ENCODE measurements at regions not wholly inside any gene's neighbourhood (a gene's known extent, or its start where the extent isn't known, plus 50 kb on each side); places are given as distances from the start of the nearest gene placed in this dataset.

DNA sequence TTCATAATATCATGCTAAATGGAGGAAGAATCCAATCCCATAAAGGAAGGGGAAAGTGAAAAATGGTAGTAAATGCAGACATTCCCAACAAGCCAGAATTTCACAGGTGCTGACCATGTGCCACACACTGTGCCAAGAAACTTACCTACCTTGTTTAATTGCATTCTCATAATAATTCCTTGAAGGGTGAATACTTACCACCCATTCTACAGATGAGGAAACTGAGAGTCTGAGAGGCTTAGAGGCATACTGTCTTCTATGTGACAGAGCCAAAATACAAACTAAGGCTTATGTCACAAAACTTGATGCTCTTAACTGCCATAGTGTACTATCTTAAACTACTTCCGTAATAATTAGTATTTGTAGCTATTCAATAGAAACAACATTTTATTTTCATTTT lies 454.7 kb downstream of the UTRN start:
- Histone ChIP-seq H3K9me3 (ENCODE audit: control insufficient read depth, insufficient read depth, low read length) (no peaks in the 10 kb centered on the region), H3K9ac (ENCODE audit: low read depth, low read length) (no peak overlapping the region), H3K4me3 (ENCODE audit: low read depth, low read length) (no peak overlapping the region), H3K4me1 (ENCODE audit: control insufficient read depth, insufficient read depth, low read length) (peaks cover 5% of the 10 kb centered on the region), H3K27me3 (ENCODE audit: control insufficient read depth, insufficient read depth, low read length) (no peaks in the 10 kb centered on the region), H3K36me3 (ENCODE audit: control insufficient read depth, insufficient read depth, low read length) (no peaks in the 10 kb centered on the region)

DNA sequence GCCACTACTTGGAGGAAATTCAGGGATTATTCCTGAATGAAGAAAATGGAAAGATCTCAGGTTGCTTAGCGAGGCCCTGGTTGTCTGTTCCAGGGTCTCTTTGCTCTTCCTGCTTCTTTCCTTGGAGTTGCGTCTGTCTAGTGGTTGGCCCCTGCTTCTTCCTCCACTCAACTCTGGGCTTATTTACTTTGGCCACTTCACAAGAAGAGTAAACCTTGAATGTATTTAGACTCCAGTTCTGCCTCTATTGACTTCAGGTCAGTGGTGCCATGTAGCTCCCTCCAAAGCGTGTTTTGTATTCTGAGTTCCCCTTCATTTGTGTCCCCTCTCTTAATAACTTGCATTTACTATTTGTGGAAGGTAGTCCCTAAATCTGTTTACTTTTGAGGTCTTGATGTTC lies 456.5 kb downstream of the UTRN start:
- no peaks in the 10 kb centered on the region for H3K36me3 ChIP-seq (ENCODE audit: control insufficient read depth, insufficient read depth, low read length)
- H3K9ac ChIP-seq (ENCODE audit: low read depth, low read length), result no peak overlapping the region
- H3K4me1 ChIP-seq (ENCODE audit: control insufficient read depth, insufficient read depth, low read length), result peaks cover 9% of the 10 kb centered on the region
- no peaks in the 10 kb centered on the region for H3K27me3 ChIP-seq (ENCODE audit: control insufficient read depth, insufficient read depth, low read length)
- no peak overlapping the region for H3K4me3 ChIP-seq (ENCODE audit: low read depth, low read length)
- H3K9me3 ChIP-seq (ENCODE audit: control insufficient read depth, insufficient read depth, low read length), result no peaks in the 10 kb centered on the region

DNA sequence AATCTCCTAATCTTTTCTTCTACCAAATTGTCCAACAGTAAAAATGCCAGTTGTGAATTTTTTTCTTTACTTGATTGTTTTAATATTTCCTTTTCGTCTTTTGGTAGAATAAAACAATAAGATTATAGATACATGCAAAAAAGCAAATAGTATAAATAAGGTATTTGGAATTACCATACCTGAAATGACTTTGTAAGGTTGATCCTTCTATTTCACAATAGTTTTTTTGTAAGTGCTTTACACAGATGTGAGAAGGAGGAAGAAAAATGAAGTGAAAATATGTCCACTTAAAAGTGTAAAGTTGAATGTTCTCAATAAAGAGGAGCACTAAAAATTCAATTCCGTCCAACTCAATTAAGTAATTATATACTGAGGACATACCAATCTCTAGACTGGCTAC lies 457.6 kb downstream of the UTRN start:
- H3K36me3 ChIP-seq (ENCODE audit: control insufficient read depth, insufficient read depth, low read length), result no peaks in the 10 kb centered on the region
- no peaks in the 10 kb centered on the region for H3K9me3 ChIP-seq (ENCODE audit: control insufficient read depth, insufficient read depth, low read length)
- H3K4me3 ChIP-seq (ENCODE audit: low read depth, low read length), result no peak overlapping the region
- H3K4me1 ChIP-seq (ENCODE audit: control insufficient read depth, insufficient read depth, low read length), result peaks cover 9% of the 10 kb centered on the region
- no peak overlapping the region for H3K9ac ChIP-seq (ENCODE audit: low read depth, low read length)
- H3K27me3 ChIP-seq (ENCODE audit: control insufficient read depth, insufficient read depth, low read length), result no peaks in the 10 kb centered on the region

DNA sequence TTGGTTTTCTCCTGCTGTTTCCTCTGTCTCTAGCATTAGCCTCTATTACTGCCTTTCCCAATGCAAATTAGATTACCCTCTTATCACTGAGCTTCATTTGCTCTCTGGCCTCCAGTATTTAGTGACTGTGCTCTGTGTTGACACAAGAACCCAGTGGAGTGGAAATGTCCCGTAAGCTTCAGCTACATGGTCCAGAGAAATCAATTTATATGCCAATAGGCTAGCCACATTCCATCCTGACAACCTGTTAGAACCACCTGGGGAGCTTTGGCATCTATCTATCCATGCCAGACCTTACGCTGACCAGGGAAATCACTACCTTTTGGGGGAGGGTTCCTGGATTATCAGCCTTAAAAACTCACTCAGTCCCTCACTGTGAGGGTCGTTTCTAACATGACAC lies 459.6 kb downstream of the UTRN start:
- H3K36me3 ChIP-seq (ENCODE audit: control insufficient read depth, insufficient read depth, low read length), result no peaks in the 10 kb centered on the region
- peaks cover 9% of the 10 kb centered on the region for H3K4me1 ChIP-seq (ENCODE audit: control insufficient read depth, insufficient read depth, low read length)
- no peak overlapping the region for H3K9ac ChIP-seq (ENCODE audit: low read depth, low read length)
- H3K9me3 ChIP-seq (ENCODE audit: control insufficient read depth, insufficient read depth, low read length), result no peaks in the 10 kb centered on the region
- H3K4me3 ChIP-seq (ENCODE audit: low read depth, low read length), result no peak overlapping the region
- no peaks in the 10 kb centered on the region for H3K27me3 ChIP-seq (ENCODE audit: control insufficient read depth, insufficient read depth, low read length)

DNA sequence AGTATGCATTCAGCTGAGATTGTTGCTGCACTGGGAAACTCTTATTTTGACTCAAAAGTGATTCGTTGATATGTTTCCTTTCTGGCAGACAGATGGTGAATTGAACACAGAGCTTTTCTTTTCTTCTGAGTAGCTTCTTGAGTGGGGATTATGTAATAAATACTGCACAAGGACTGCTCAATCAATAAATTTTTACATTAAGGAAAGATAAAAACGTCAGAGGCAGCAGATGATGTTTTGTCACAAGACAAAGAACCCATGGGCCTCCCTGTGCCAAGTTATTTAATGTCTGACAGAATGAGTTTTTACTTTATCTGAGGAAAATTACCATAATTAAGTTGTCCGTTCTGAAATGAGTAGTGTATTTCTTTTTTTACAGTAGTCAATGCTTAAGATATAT lies 460.3 kb downstream of the UTRN start:
- Histone ChIP-seq H3K9me3 (ENCODE audit: control insufficient read depth, insufficient read depth, low read length) (no peaks in the 10 kb centered on the region), H3K4me1 (ENCODE audit: control insufficient read depth, insufficient read depth, low read length) (peaks cover 9% of the 10 kb centered on the region), H3K36me3 (ENCODE audit: control insufficient read depth, insufficient read depth, low read length) (no peaks in the 10 kb centered on the region), H3K9ac (ENCODE audit: low read depth, low read length) (no peak overlapping the region), H3K27me3 (ENCODE audit: control insufficient read depth, insufficient read depth, low read length) (no peaks in the 10 kb centered on the region), H3K4me3 (ENCODE audit: low read depth, low read length) (no peak overlapping the region)

DNA sequence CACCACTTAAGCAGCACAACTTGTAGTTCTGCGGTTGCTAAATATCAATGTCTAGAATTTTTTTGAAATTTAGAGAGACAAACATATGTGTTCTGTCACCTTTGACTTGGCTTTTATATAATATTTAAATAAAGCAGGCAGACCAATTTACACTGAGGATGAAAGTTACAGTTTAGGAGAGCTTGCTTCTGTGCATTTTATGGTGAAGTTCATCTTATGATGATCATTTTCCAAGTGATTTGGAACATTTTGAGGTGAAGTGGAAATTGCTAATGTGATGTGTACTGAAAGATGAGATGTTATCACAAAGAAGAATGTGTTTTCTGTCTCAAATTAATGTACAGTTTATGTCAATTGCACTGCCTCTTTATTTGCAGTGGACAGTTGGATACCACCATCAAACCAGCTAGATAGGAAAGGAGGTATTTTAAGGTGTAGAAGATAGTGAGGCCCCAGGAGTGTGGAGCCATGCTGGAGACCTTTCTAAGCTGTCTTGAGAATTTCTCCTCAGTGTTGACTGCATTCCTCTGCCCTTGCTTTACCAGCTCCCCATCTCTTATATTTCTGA lies 461.9 kb downstream of the UTRN start:
- Histone ChIP-seq H3K4me1 (ENCODE audit: control insufficient read depth, insufficient read depth, low read length) (peaks cover 9% of the 10 kb centered on the region), H3K36me3 (ENCODE audit: control insufficient read depth, insufficient read depth, low read length) (no peaks in the 10 kb centered on the region), H3K27me3 (ENCODE audit: control insufficient read depth, insufficient read depth, low read length) (no peaks in the 10 kb centered on the region), H3K9ac (ENCODE audit: low read depth, low read length) (no peak overlapping the region), H3K9me3 (ENCODE audit: control insufficient read depth, insufficient read depth, low read length) (no peaks in the 10 kb centered on the region), H3K4me3 (ENCODE audit: low read depth, low read length) (no peak overlapping the region)

DNA sequence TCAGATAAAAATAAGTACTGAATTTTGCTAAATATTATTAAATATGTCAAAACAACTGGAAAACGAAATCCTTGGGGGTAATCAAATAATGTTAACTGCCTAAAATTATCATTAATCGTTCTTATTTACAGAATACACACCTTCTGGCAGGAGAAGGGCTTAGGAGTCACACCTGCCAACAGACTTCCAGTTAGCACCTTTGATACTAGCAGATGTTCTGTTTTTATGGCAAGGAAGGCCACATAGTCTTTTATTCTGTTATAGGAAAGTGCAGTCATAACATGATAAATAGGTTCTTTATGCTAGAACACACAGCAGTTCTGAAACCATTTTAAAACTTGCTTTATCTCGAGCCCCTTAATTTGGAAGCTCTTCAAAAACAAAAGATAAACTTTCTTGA lies 464.1 kb downstream of the UTRN start:
- no peaks in the 10 kb centered on the region for H3K36me3 ChIP-seq (ENCODE audit: control insufficient read depth, insufficient read depth, low read length)
- H3K27me3 ChIP-seq (ENCODE audit: control insufficient read depth, insufficient read depth, low read length), result no peaks in the 10 kb centered on the region
- H3K4me1 ChIP-seq (ENCODE audit: control insufficient read depth, insufficient read depth, low read length), result peaks cover 9% of the 10 kb centered on the region
- no peaks in the 10 kb centered on the region for H3K9me3 ChIP-seq (ENCODE audit: control insufficient read depth, insufficient read depth, low read length)
- H3K4me3 ChIP-seq (ENCODE audit: low read depth, low read length), result no peak overlapping the region
- H3K9ac ChIP-seq (ENCODE audit: low read depth, low read length), result no peak overlapping the region

DNA sequence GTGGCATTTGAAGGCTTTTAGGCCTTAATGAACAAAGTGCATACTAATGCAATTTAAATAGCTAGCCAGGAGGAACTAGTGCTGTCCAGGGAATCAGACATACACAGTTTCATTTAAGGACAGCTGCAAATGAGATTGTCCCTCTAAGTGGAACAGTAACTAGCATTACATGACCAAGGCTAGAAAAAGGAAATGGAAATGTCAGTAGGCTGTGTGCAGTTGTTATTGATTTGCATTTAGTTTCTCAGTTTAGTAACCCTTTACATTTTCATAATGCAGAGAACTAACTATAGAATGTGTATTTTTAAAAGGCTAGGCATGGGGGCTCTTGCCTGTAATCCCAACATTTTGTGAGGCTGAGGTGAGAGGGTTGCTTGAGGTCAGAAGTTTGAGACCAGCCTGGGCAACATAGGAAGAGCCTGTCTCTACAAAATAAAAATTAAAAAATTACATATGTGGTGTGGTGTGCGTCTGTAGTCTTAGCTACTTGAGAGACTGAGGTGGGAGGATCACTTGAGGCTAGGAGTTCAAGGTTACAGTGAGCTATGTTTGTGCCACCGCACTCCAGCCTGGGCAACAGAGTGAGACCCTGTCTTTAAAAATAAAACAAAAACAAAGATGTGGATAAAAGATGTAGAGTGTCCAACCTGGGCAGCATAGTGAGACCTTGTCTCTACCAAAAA lies 468.0 kb downstream of the UTRN start:
- Histone ChIP-seq H3K4me3 (ENCODE audit: low read depth, low read length) (no peak overlapping the region), H3K27me3 (ENCODE audit: control insufficient read depth, insufficient read depth, low read length) (no peaks in the 10 kb centered on the region), H3K4me1 (ENCODE audit: control insufficient read depth, insufficient read depth, low read length) (no peaks in the 10 kb centered on the region), H3K9ac (ENCODE audit: low read depth, low read length) (no peak overlapping the region), H3K9me3 (ENCODE audit: control insufficient read depth, insufficient read depth, low read length) (no peaks in the 10 kb centered on the region), H3K36me3 (ENCODE audit: control insufficient read depth, insufficient read depth, low read length) (no peaks in the 10 kb centered on the region)

DNA sequence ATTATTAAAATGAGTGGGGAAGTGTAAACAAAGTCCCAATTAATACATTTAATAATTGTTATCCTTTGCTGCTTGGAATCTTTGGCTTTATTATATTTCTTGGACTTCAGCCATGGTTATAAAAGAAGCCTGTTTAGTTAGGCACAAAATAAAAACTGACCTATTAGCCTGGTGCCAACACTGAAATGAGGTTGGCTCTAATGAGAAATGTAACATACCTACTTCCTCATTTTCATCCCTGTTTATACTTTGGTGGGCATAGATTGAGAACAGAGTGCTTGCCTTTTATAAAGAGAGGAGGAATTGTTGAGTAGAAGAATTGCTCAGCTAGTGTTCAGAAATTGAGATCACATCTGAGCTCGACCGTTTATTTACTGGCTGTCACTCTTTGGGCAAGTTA lies 471.3 kb downstream of the UTRN start:
- H3K27me3 ChIP-seq (ENCODE audit: control insufficient read depth, insufficient read depth, low read length), result no peaks in the 10 kb centered on the region
- no peaks in the 10 kb centered on the region for H3K4me1 ChIP-seq (ENCODE audit: control insufficient read depth, insufficient read depth, low read length)
- H3K4me3 ChIP-seq (ENCODE audit: low read depth, low read length), result no peak overlapping the region
- H3K36me3 ChIP-seq (ENCODE audit: control insufficient read depth, insufficient read depth, low read length), result no peaks in the 10 kb centered on the region
- H3K9me3 ChIP-seq (ENCODE audit: control insufficient read depth, insufficient read depth, low read length), result no peaks in the 10 kb centered on the region
- no peak overlapping the region for H3K9ac ChIP-seq (ENCODE audit: low read depth, low read length)

DNA sequence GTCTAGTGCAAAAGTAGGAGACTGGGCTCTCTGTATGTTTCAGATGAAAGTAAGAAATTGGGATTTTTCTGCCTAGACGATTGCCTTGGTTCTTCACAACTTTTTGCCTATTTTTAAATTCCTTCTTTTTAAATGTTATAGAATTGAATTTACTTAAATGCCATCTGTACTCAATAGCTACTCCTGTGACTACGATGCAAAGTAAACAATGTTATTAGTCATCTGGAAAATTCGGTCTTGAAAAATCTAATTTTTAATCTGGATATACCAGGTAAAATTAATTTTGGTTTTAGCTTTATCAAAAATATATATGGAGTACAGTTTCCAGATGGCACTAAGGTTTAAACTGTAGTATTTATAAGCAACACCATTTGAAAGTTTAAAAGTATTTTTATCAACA lies 472.2 kb downstream of the UTRN start:
- H3K4me1 ChIP-seq (ENCODE audit: control insufficient read depth, insufficient read depth, low read length), result no peaks in the 10 kb centered on the region
- H3K36me3 ChIP-seq (ENCODE audit: control insufficient read depth, insufficient read depth, low read length), result no peaks in the 10 kb centered on the region
- no peaks in the 10 kb centered on the region for H3K9me3 ChIP-seq (ENCODE audit: control insufficient read depth, insufficient read depth, low read length)
- H3K9ac ChIP-seq (ENCODE audit: low read depth, low read length), result no peak overlapping the region
- H3K4me3 ChIP-seq (ENCODE audit: low read depth, low read length), result no peak overlapping the region
- H3K27me3 ChIP-seq (ENCODE audit: control insufficient read depth, insufficient read depth, low read length), result no peaks in the 10 kb centered on the region

DNA sequence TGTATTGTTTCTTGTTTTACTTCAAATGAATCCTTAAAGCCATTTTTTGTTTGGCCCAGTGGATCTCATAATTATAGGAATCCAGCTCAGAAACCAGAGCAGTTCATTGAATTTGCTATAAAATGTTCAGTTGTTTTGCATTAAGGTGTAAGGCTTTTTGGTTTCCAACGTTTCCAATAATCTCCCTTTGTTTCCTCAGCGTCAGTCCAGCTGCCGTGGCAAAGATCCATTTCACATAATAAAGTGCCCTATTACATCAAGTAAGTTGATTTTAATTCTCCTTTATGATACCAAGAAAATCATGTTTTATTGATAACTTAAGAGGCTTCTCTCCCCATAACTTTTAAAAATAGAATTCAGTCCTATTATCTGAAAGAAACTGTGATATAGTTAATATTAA lies 472.6 kb downstream of the UTRN start:
- Histone ChIP-seq H3K9ac (ENCODE audit: low read depth, low read length) (no peak overlapping the region), H3K9me3 (ENCODE audit: control insufficient read depth, insufficient read depth, low read length) (no peaks in the 10 kb centered on the region), H3K27me3 (ENCODE audit: control insufficient read depth, insufficient read depth, low read length) (no peaks in the 10 kb centered on the region), H3K4me3 (ENCODE audit: low read depth, low read length) (no peak overlapping the region), H3K36me3 (ENCODE audit: control insufficient read depth, insufficient read depth, low read length) (no peaks in the 10 kb centered on the region), H3K4me1 (ENCODE audit: control insufficient read depth, insufficient read depth, low read length) (no peaks in the 10 kb centered on the region)

DNA sequence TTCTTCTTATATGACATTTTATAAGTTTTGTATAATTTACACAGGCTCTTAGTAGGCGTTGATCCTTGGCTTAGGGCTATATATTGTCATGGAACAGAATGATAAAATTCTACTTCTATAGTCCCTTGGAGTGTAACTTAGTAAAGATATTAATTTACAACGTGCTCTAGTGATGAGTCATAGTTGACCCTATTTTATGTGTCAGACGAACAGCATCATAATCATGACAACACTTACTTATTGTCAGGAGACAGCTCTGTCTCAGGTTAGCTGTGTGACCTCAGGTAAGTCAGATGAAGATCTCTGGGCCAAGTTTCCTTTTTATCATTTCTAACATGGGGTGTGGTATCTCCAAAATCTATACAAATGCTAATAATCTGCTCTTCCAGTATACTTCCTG lies 473.5 kb downstream of the UTRN start:
- Histone ChIP-seq H3K36me3 (ENCODE audit: control insufficient read depth, insufficient read depth, low read length) (no peaks in the 10 kb centered on the region), H3K4me1 (ENCODE audit: control insufficient read depth, insufficient read depth, low read length) (no peaks in the 10 kb centered on the region), H3K9me3 (ENCODE audit: control insufficient read depth, insufficient read depth, low read length) (no peaks in the 10 kb centered on the region), H3K9ac (ENCODE audit: low read depth, low read length) (no peak overlapping the region), H3K4me3 (ENCODE audit: low read depth, low read length) (no peak overlapping the region), H3K27me3 (ENCODE audit: control insufficient read depth, insufficient read depth, low read length) (no peaks in the 10 kb centered on the region)
